ENCODE measurements at regions not wholly inside any gene's neighbourhood (a gene's known extent, or its start where the extent isn't known, plus 50 kb on each side); places are given as distances from the start of the nearest gene placed in this dataset.

DNA sequence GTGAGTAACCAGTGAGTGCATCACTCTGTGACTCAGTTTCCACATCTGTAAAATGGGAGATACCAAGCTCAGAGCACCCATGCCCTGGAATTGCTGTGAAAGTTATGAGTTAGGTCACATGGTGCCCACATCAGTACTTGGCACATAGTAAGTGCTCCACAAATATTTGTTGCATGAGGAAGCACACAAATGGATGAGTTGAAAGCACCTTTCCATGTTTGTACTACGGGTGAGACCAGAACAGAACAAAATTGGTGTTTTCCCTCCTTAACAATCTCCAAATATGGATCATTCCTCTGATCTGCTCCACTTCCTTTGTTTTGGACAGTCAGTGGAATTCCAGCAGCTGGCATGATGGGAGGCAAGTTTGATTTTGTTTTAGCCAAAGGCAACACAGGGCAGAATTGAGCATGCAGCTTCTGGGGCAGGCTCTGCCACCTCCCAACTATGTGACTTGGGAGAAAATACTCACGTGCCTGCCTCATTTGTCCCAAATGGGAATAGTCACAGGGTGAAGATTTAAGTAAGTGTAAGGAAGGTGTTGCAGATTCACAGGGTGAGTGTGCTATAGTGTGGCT lies 503.7 kb upstream of the SULF2 start:
- TF ChIP-seq, protein P1, sequence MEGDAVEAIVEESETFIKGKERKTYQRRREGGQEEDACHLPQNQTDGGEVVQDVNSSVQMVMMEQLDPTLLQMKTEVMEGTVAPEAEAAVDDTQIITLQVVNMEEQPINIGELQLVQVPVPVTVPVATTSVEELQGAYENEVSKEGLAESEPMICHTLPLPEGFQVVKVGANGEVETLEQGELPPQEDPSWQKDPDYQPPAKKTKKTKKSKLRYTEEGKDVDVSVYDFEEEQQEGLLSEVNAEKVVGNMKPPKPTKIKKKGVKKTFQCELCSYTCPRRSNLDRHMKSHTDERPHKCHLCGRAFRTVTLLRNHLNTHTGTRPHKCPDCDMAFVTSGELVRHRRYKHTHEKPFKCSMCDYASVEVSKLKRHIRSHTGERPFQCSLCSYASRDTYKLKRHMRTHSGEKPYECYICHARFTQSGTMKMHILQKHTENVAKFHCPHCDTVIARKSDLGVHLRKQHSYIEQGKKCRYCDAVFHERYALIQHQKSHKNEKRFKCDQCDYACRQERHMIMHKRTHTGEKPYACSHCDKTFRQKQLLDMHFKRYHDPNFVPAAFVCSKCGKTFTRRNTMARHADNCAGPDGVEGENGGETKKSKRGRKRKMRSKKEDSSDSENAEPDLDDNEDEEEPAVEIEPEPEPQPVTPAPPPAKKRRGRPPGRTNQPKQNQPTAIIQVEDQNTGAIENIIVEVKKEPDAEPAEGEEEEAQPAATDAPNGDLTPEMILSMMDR (IDR thresholded peaks at IDR 0.05), result no peak
- TF ChIP-seq POLR2A (IDR thresholded peaks at IDR 0.05), result no peak

All from esophagus squamous epithelium (tissue), 4 donors.